ENCODE measurements at regions not wholly inside any gene's neighbourhood (a gene's known extent, or its start where the extent isn't known, plus 50 kb on each side); places are given as distances from the start of the nearest gene placed in this dataset.

GRCh38 chr3:84066915-84067314, 891.9 kb upstream of the CADM2 start:
- H3K4me3 ChIP-seq (ENCODE audit: insufficient read depth, low read depth, low read length) = no peak overlapping the region
- H3K27ac ChIP-seq (ENCODE audit: low read depth, low read length) = no peak overlapping the region
- no peaks in the 10 kb centered on the region for H3K9me3 Mint-ChIP-seq (ENCODE audit: unreplicated experiment)
- H4K20me1 ChIP-seq (ENCODE audit: insufficient read depth, low read length) = no peaks in the 10 kb centered on the region
- H3K4me1 Mint-ChIP-seq (ENCODE audit: low read depth, unreplicated experiment) = peaks cover 5% of the 10 kb centered on the region
- H3K9ac ChIP-seq (ENCODE audit: low read length) = no peak overlapping the region
- H3K4me2 ChIP-seq (ENCODE audit: low read length) = no peak overlapping the region
- H3K27ac Mint-ChIP-seq (ENCODE audit: unreplicated experiment) = no peak overlapping the region
- no peaks in the 10 kb centered on the region for H3K9me3 ChIP-seq (ENCODE audit: insufficient read depth, low read depth, low read length)
- no peaks in the 10 kb centered on the region for H3K79me2 ChIP-seq (ENCODE audit: insufficient read depth, low read length)
- no peaks in the 10 kb centered on the region for H3K27me3 Mint-ChIP-seq (ENCODE audit: low read depth, unreplicated experiment)
- no peaks in the 10 kb centered on the region for H3K27me3 ChIP-seq (ENCODE audit: insufficient read depth, low read length)
- H3K36me3 ChIP-seq (ENCODE audit: insufficient read depth, low read length) = no peaks in the 10 kb centered on the region
- peak; percentile 28 for DNase-seq (ENCODE audit: low read depth)
- FAIRE-seq = no peak
- H2AFZ ChIP-seq (ENCODE audit: low read depth, low read length) = peak overlapping the region; percentile 4
- no peaks in the 10 kb centered on the region for H3K4me1 ChIP-seq (ENCODE audit: insufficient read depth, low read length)
- no peak overlapping the region for H3K4me3 Mint-ChIP-seq (ENCODE audit: unreplicated experiment)
- no peaks in the 10 kb centered on the region for H3K36me3 Mint-ChIP-seq (ENCODE audit: low read depth, unreplicated experiment)
- no peak for TF ChIP-seq CTCF (IDR thresholded peaks at IDR 0.05; ENCODE audit: insufficient read depth, low read depth, low read length)
- no peak for TF ChIP-seq EZH2 (IDR thresholded peaks at IDR 0.05; ENCODE audit: insufficient read depth, low read length)

GRCh38 chr3:84073664-84074063, 885.1 kb upstream of the CADM2 start:
- H3K36me3 ChIP-seq (ENCODE audit: insufficient read depth, low read length) = no peaks in the 10 kb centered on the region
- H3K4me2 ChIP-seq (ENCODE audit: low read length) = no peak overlapping the region
- no peaks in the 10 kb centered on the region for H3K9me3 ChIP-seq (ENCODE audit: insufficient read depth, low read depth, low read length)
- no peaks in the 10 kb centered on the region for H3K4me1 ChIP-seq (ENCODE audit: insufficient read depth, low read length)
- H3K79me2 ChIP-seq (ENCODE audit: insufficient read depth, low read length) = no peaks in the 10 kb centered on the region
- no peak for DNase-seq (ENCODE audit: low read depth)
- H3K27ac ChIP-seq (ENCODE audit: low read depth, low read length) = no peak overlapping the region
- no peak overlapping the region for H3K4me3 Mint-ChIP-seq (ENCODE audit: unreplicated experiment)
- no peak overlapping the region for H2AFZ ChIP-seq (ENCODE audit: low read depth, low read length)
- H3K4me3 ChIP-seq (ENCODE audit: insufficient read depth, low read depth, low read length) = no peak overlapping the region
- FAIRE-seq = no peak
- no peaks in the 10 kb centered on the region for H3K36me3 Mint-ChIP-seq (ENCODE audit: low read depth, unreplicated experiment)
- no peaks in the 10 kb centered on the region for H4K20me1 ChIP-seq (ENCODE audit: insufficient read depth, low read length)
- TF ChIP-seq CTCF (IDR thresholded peaks at IDR 0.05; ENCODE audit: insufficient read depth, low read depth, low read length) = no peak
- TF ChIP-seq EZH2 (IDR thresholded peaks at IDR 0.05; ENCODE audit: insufficient read depth, low read length) = no peak
- H3K27me3 Mint-ChIP-seq (ENCODE audit: low read depth, unreplicated experiment) = no peaks in the 10 kb centered on the region
- H3K4me1 Mint-ChIP-seq (ENCODE audit: low read depth, unreplicated experiment) = no peaks in the 10 kb centered on the region
- H3K9ac ChIP-seq (ENCODE audit: low read length) = no peak overlapping the region
- H3K27me3 ChIP-seq (ENCODE audit: insufficient read depth, low read length) = no peaks in the 10 kb centered on the region
- no peak overlapping the region for H3K27ac Mint-ChIP-seq (ENCODE audit: unreplicated experiment)
- peaks cover 2% of the 10 kb centered on the region for H3K9me3 Mint-ChIP-seq (ENCODE audit: unreplicated experiment)

GRCh38 chr3:84074767-84075166, 884.0 kb upstream of the CADM2 start:
- Histone ChIP-seq H3K4me3 (ENCODE audit: insufficient read depth, low read depth, low read length) (no peak overlapping the region), H3K27ac (ENCODE audit: low read depth, low read length) (no peak overlapping the region), H3K27me3 (ENCODE audit: insufficient read depth, low read length) (no peaks in the 10 kb centered on the region), H2AFZ (ENCODE audit: low read depth, low read length) (no peak overlapping the region), H3K79me2 (ENCODE audit: insufficient read depth, low read length) (no peaks in the 10 kb centered on the region), H3K4me2 (ENCODE audit: low read length) (no peak overlapping the region), H3K4me1 (ENCODE audit: insufficient read depth, low read length) (no peaks in the 10 kb centered on the region), H4K20me1 (ENCODE audit: insufficient read depth, low read length) (no peaks in the 10 kb centered on the region), H3K9me3 (ENCODE audit: insufficient read depth, low read depth, low read length) (no peaks in the 10 kb centered on the region), H3K9ac (ENCODE audit: low read length) (no peak overlapping the region), H3K36me3 (ENCODE audit: insufficient read depth, low read length) (no peaks in the 10 kb centered on the region)
- no peaks in the 10 kb centered on the region for H3K36me3 Mint-ChIP-seq (ENCODE audit: low read depth, unreplicated experiment)
- no peak overlapping the region for H3K4me3 Mint-ChIP-seq (ENCODE audit: unreplicated experiment)
- TF ChIP-seq CTCF (IDR thresholded peaks at IDR 0.05; ENCODE audit: insufficient read depth, low read depth, low read length) (no peak), EZH2 (IDR thresholded peaks at IDR 0.05; ENCODE audit: insufficient read depth, low read length) (no peak)
- H3K27ac Mint-ChIP-seq (ENCODE audit: unreplicated experiment) = no peak overlapping the region
- DNase-seq (ENCODE audit: low read depth) = peak; percentile 92
- no peaks in the 10 kb centered on the region for H3K4me1 Mint-ChIP-seq (ENCODE audit: low read depth, unreplicated experiment)
- no peaks in the 10 kb centered on the region for H3K27me3 Mint-ChIP-seq (ENCODE audit: low read depth, unreplicated experiment)
- FAIRE-seq = no peak
- peaks cover 2% of the 10 kb centered on the region for H3K9me3 Mint-ChIP-seq (ENCODE audit: unreplicated experiment)
